Stomach (tissue), 4 donors: ENCODE measurements at regions not wholly inside any gene's neighbourhood (a gene's known extent, or its start where the extent isn't known, plus 50 kb on each side); places are given as distances from the start of the nearest gene placed in this dataset.

Experiments used
- CTCF ChIP-seq, 7 experiments: fragments of 450-650 bp in 4 of 7; fragments of 200-600 bp in 3 of 7; sonication (generic) in 3 of 7; IDR thresholded peaks; one replicate each; pipeline ENCODE4 v1.5.1; 2016 to 2019; ENCODE audit warnings: antibody characterized with exemption in 7 of 7, control low read depth in 2 of 7, mild to moderate bottlenecking in 1 of 7
- EP300 ChIP-seq: sonication (generic); formaldehyde crosslinking; IDR thresholded peaks from one replicate; pipeline ENCODE4 v1.6.1; 2017; ENCODE audit warnings: antibody characterized with exemption

- TF ChIP-seq CTCF (IDR thresholded peaks at IDR 0.05) (no peak), EP300 (no peak)
Measured at GRCh38 chr1:30307182-30307581, 416.2 kb downstream of the MATN1 start.
